NT2/D1 (cell line): ENCODE measurements at regions not wholly inside any gene's neighbourhood (a gene's known extent, or its start where the extent isn't known, plus 50 kb on each side); places are given as distances from the start of the nearest gene placed in this dataset.

Experiments
- SUZ12 ChIP-seq: IDR thresholded peaks from 2 replicates; pipeline ENCODE4 v1.6.1; 2011; ENCODE audit not compliant: insufficient read length, insufficient read depth; ENCODE audit errors: extremely low read depth
- YY1 ChIP-seq: IDR thresholded peaks from 2 replicates; pipeline ENCODE4 v1.6.1; 2011; ENCODE audit not compliant: insufficient read length, insufficient read depth
- ZNF274 ChIP-seq: IDR thresholded peaks from 2 replicates; pipeline ENCODE4 v1.6.1; 2011; ENCODE audit warnings: mild to moderate bottlenecking, low read depth, low read length

DNA sequence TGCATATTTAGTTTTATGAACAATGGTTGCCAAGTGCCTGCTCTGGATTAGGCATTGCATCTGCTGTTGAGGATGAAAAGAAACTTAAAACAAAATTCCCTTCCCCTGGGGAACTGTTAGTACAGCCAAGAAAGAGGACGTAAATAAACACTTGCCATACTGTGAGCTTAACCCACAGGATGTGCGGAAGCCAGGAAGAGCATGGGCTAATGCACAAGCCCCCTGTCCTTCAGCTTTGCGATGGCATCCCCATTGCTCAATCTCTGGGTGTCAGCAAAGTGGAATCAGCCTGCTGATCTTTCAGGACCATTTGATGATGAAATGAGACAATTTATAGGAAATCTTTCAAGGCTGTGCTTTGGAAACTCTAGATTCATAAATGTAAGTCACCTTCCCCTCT, 399.9 kb upstream of the IGFBP3 start:
- TF ChIP-seq ZNF274 (no peak), SUZ12 (no peak), YY1 (no peak)
